Pancreas (tissue), 10 donors: ENCODE measurements at regions not wholly inside any gene's neighbourhood (a gene's known extent, or its start where the extent isn't known, plus 50 kb on each side); places are given as distances from the start of the nearest gene placed in this dataset.

Experiments
- ATAC-seq, 4 donors: fragments of 200-7000 bp; cut with Tn5 transposase; one replicate each; pipeline versions ENCODE4 v1.8.0 to v1.9.1; 2020; ENCODE audit warnings: mild to moderate bottlenecking in 4 of 4, moderate library complexity in 4 of 4
- DNase-seq, 6 donors: peaks; one replicate each; pipeline ENCODE4 v3.0.0-alpha.2; 2020
- FAIRE-seq: peaks from 2 replicates; lab custom pipeline; 2012; peaks lifted over from hg19 to GRCh38; lab: Jason Lieb, UNC
- H3K27ac ChIP-seq, 4 donors: fragments of 200-600 bp; sonication (generic); 1 replicate in 3 of 4; 2 replicates in 1 of 4; pipeline versions ENCODE4 v1.5.0 to v1.8.0; 2020
- H3K27me3 ChIP-seq, 4 donors: fragments of 200-600 bp; one replicate each; pipeline ENCODE4 v1.8.0; 2021
- H3K36me3 ChIP-seq, 3 donors: fragments of 200-600 bp; sonication (generic) in 1 of 3; one replicate each; pipeline versions ENCODE4 v1.5.0 to v1.8.0; 2020 to 2021
- H3K4me1 ChIP-seq, 3 donors: fragments of 200-600 bp; one replicate each; pipeline ENCODE4 v1.8.0; 2021
- H3K4me3 ChIP-seq, 4 donors: fragments of 200-600 bp; sonication (generic) in 2 of 4; one replicate each; pipeline versions ENCODE4 v1.5.0 to v1.8.0; 2020 to 2021
- H3K9me3 ChIP-seq, 4 donors: fragments of 200-600 bp; one replicate each; pipeline ENCODE4 v1.8.0; 2021
- WGBS, 2 donors: extraction: QIAGEN DNeasy Blood & Tissue Kit; methylation state at CpG; one replicate each; pipeline ENCODE4 v1.1.7; 2013; 5-methylcytosine and 5-hydroxymethylcytosine counted together
- intact Hi-C, 3 donors: fragments of 100-400 bp; cut with DNase I; formaldehyde crosslinking; loops; one replicate each; pipeline versions ENCODE4 v1.11.1 to v1.14.2; 2022
- TF ChIP-seq, protein P1 (sequence below), 4 donors: fragments of 200-600 bp; sonication (generic) in 3 of 4; IDR thresholded peaks; one replicate each; pipeline versions ENCODE4 v1.5.0 to v1.8.0; 2021; ENCODE audit warnings: antibody characterized with exemption in 4 of 4
- donor health status: healthy with polysubstance abuse.
- donor health status: DM: no; HTN: no; CAD: no; lungs with moderate emphysema.
- donor health status: DM: no; HTN: no; CAD: no.
- donor health status: control.
- donor health status: control.
- donor health status: Bipolar disorder and iron deficiency.
- donor health status: DM: yes; HTN: yes; CAD: no.
- donor health status: DM: no; HTN: no; CAD: no.
- donor health status: DM: no; HTN: no; CAD: no.
- donor health status: DM: yes; HTN: yes; CAD: no.

DNA sequence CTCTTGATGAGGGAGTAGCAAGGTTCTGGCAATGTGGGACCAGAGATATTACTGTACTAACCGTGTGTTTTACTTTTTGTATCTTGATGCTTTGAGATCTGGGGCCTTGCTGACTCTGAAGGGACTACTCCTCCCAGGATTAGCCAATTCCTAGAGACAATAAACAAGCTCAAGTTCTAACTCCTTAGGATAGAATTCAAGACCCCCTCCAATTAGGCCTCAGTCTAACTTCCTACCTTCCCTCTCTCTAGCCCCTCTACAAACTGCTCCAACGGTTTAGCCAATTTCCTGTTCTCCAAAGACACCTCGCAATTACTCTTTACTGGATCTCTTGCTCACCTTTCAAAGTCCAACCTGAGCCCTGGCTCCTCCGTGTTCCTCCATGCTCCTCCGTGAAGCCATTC, 158.7 kb upstream of the JARID2 start:
- Histone ChIP-seq H3K4me3 (no peak overlapping the region), H3K27ac (no peak overlapping the region), H3K9me3 (no peaks in the 10 kb centered on the region), H3K36me3 (no peaks in the 10 kb centered on the region), H3K27me3 (no peaks in the 10 kb centered on the region), H3K4me1 (peaks cover 0 to 3% (median 0%) of the 10 kb centered on the region in 3 donors)
- TF ChIP-seq, protein P1, sequence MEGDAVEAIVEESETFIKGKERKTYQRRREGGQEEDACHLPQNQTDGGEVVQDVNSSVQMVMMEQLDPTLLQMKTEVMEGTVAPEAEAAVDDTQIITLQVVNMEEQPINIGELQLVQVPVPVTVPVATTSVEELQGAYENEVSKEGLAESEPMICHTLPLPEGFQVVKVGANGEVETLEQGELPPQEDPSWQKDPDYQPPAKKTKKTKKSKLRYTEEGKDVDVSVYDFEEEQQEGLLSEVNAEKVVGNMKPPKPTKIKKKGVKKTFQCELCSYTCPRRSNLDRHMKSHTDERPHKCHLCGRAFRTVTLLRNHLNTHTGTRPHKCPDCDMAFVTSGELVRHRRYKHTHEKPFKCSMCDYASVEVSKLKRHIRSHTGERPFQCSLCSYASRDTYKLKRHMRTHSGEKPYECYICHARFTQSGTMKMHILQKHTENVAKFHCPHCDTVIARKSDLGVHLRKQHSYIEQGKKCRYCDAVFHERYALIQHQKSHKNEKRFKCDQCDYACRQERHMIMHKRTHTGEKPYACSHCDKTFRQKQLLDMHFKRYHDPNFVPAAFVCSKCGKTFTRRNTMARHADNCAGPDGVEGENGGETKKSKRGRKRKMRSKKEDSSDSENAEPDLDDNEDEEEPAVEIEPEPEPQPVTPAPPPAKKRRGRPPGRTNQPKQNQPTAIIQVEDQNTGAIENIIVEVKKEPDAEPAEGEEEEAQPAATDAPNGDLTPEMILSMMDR (IDR thresholded peaks at IDR 0.05): no peak
- FAIRE-seq (no peak), DNase-seq (no peak), ATAC-seq (no peak)
- 86 to 94% methylated on average over 5 of the region's 5 CpGs for WGBS, 2 donors
- intact Hi-C loops: no loop called here

DNA sequence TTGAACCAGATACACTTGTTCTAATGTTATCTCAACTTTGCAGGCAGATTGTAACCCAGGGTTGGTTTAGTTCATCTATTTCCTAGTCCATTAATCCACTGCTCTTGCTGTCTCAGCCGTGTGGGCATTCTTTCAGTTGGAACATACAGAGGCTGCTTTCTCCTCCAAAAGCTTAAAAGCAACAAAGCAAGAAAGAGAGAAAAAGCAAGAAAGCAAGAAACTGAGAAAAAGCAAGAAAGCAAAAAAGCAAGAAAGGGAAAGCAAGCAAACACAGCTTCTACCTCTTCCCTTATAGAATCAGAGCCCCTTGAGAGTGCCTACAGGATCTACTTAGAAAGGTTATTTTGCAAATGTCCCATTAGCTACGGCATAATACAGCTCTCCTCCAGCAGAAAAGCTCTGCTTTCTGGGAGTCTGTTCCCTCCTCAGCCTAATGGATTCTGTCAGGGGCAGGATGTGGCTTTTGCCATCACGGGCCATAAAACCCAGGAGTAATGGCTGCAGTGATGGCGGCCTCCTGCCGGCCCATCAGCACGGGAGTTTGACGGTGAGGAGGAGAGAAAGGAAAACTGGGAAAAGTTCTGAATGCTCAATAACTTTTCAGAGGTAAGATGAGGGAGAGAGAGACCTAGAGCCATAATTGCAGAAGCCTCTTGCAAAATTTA, 156.8 kb upstream of the JARID2 start:
- H3K27me3 ChIP-seq: no peaks in the 10 kb centered on the region
- intact Hi-C loops: no loop called here
- ATAC-seq (no peak), DNase-seq (no peak), FAIRE-seq (no peak)
- TF ChIP-seq, protein P1 (IDR thresholded peaks at IDR 0.05): no peak
- no peaks in the 10 kb centered on the region for H3K36me3 ChIP-seq
- no peak overlapping the region for H3K27ac ChIP-seq
- H3K4me1 ChIP-seq: peaks cover 0 to 3% (median 0%) of the 10 kb centered on the region in 3 donors
- H3K4me3 ChIP-seq: no peak overlapping the region
- WGBS, 2 donors: 60 to 78% methylated on average over 7 of the region's 7 CpGs
- no peaks in the 10 kb centered on the region for H3K9me3 ChIP-seq

DNA sequence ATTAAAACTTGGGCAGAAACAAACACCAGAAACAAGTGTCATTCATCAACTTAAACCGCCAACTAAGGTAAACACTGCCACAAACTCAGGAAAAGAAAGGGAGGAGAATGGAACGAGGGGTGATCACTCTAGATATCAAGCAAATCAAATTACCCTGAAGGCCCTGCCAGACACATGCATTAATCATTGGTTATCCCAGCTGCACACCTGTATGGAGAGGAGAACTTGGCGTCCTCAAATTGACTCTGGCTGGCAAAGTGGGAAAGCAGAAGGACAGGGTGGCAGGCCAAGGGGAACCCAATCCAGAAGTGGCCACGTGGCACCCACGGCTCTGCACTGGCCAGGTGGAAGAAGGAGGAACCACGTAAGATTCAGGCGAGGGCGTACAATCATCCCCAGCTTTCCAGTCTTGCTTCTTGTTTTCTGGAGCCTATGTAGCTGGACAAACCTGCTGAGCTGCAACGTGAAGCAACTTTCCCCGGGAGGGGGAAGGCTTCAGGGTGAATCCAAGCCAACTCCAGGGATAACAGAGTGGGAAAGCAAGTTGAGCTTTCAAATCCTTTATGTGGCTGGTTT, 156.2 kb upstream of the JARID2 start:
- no peak for FAIRE-seq
- intact Hi-C loops: no loop called here
- Histone ChIP-seq H3K4me3 (no peak overlapping the region), H3K27ac (no peak overlapping the region), H3K9me3 (no peaks in the 10 kb centered on the region), H3K27me3 (no peaks in the 10 kb centered on the region), H3K4me1 (peaks cover 0 to 3% (median 0%) of the 10 kb centered on the region in 3 donors), H3K36me3 (no peaks in the 10 kb centered on the region)
- ATAC-seq: peak; percentile 63 to 80 (median 74)
- TF ChIP-seq, protein P1 (IDR thresholded peaks at IDR 0.05): no peak
- DNase-seq: peak in 4 of 6 donors; percentile 11 to 36 (median 28)
- 25 to 34% methylated on average over 10 of the region's 10 CpGs for WGBS, 2 donors

DNA sequence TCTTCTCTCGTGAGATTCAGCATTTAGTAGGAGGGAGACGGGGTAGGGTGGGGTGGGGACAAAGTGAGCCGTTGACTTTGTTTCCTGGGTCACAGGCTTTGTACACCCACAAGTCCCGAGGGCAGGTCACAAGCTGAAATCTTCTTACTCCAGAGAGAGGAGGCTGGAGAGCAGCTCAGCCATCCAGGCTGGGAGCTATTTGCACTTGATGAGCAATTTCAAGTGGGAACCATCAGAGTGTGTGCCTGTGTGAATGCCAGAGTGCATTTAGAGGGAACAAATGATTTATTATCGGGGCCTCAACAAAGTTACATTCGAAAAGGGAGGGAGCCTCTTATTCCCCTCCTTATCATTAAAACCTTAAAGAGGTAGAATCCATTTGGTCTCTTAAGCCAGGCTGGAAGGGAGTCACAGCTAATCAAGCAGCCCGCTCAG, 155.7 kb upstream of the JARID2 start:
- H3K27ac ChIP-seq: no peak overlapping the region
- DNase-seq (no peak), FAIRE-seq (no peak), ATAC-seq (peak; percentile 22 to 52 (median 34))
- no peaks in the 10 kb centered on the region for H3K27me3 ChIP-seq
- H3K9me3 ChIP-seq: no peaks in the 10 kb centered on the region
- no peaks in the 10 kb centered on the region for H3K36me3 ChIP-seq
- H3K4me1 ChIP-seq: peaks cover 0 to 3% (median 0%) of the 10 kb centered on the region in 3 donors
- no peak overlapping the region for H3K4me3 ChIP-seq
- TF ChIP-seq, protein P1 (IDR thresholded peaks at IDR 0.05): no peak
- WGBS, 2 donors: 31 to 35% methylated on average over 7 of the region's 7 CpGs
- intact Hi-C loops: no loop called here
